ENCODE measurements at regions not wholly inside any gene's neighbourhood (a gene's known extent, or its start where the extent isn't known, plus 50 kb on each side); places are given as distances from the start of the nearest gene placed in this dataset.
"Not testable (repeated sequence)": the region's sequence is repeated elsewhere in the genome, so short reads cannot be mapped to it uniquely, and the experiment has no call there.

DNA sequence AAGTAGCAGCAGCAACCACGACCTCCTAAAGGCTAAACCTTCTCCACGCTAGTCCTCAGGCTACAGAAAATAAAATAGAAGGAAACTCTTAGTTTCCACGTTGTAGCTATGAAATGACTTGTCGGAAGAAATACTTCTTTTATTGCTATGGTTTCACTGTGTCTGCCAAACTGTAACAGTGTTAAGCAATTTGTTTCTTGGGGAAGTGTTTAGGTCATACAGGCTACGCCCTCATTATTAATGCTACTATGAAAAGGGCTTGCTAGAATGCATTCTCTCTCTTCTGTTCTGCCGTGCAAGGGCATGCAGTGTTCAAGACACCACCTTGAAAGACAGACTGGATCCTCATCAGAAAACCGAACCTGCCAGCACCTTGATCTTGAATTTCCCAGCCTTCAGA is 462.7 kb downstream of the PLOD2 start:
- H3K9me3 Mint-ChIP-seq = no peaks in the 10 kb centered on the region
- no peaks in the 10 kb centered on the region for H3K36me3 Mint-ChIP-seq (ENCODE audit: low read depth)

DNA sequence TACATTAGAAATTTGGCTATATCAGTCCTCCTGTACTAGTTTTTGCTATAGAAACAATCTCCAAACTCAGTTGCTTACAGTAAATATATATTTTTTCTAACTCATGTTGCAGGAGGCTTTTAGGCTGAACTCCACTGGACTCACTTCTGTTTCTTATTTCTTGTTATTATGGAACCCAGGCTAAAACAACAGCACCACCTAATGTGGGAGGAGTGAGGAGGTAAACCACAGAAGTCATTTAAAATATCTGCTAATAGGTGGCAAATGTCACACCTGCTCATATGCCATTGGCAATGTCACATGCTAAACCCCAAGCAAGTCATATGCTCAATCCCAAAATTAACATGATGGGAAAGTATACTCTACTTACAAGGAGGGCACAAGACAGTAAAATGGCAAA is 462.2 kb downstream of the PLOD2 start:
- ATAC-seq (ENCODE audit: low read depth) (no peak), DNase-seq (no peak)
- ChIA-PET POLR2A (no interaction called here), CTCF (no interaction called here)
- TF ChIP-seq, protein P1, sequence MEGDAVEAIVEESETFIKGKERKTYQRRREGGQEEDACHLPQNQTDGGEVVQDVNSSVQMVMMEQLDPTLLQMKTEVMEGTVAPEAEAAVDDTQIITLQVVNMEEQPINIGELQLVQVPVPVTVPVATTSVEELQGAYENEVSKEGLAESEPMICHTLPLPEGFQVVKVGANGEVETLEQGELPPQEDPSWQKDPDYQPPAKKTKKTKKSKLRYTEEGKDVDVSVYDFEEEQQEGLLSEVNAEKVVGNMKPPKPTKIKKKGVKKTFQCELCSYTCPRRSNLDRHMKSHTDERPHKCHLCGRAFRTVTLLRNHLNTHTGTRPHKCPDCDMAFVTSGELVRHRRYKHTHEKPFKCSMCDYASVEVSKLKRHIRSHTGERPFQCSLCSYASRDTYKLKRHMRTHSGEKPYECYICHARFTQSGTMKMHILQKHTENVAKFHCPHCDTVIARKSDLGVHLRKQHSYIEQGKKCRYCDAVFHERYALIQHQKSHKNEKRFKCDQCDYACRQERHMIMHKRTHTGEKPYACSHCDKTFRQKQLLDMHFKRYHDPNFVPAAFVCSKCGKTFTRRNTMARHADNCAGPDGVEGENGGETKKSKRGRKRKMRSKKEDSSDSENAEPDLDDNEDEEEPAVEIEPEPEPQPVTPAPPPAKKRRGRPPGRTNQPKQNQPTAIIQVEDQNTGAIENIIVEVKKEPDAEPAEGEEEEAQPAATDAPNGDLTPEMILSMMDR (IDR thresholded peaks at IDR 0.05) = no peak
- H3K27ac Mint-ChIP-seq = no peak overlapping the region
- H3K27me3 Mint-ChIP-seq = no peaks in the 10 kb centered on the region
- intact Hi-C loops (cut with micrococcal nuclease) = no loop called here
- H3K4me1 Mint-ChIP-seq = no peaks in the 10 kb centered on the region
- H3K4me3 Mint-ChIP-seq = no peak overlapping the region
- no peaks in the 10 kb centered on the region for H3K9me3 Mint-ChIP-seq
- no peaks in the 10 kb centered on the region for H3K36me3 Mint-ChIP-seq (ENCODE audit: low read depth)

More for the DNA sequence above, 462.7 kb downstream of the PLOD2 start:
- no peak for DNase-seq
- ChIA-PET POLR2A (no interaction called here), CTCF (no interaction called here)
- no peaks in the 10 kb centered on the region for H3K4me1 Mint-ChIP-seq
- intact Hi-C loops (cut with micrococcal nuclease) = no loop called here
- H3K4me3 Mint-ChIP-seq = no peak overlapping the region
- TF ChIP-seq, protein P1 (IDR thresholded peaks at IDR 0.05) = no peak
- no peak overlapping the region for H3K27ac Mint-ChIP-seq
- ATAC-seq (ENCODE audit: low read depth) = no peak
- no peaks in the 10 kb centered on the region for H3K27me3 Mint-ChIP-seq

DNA sequence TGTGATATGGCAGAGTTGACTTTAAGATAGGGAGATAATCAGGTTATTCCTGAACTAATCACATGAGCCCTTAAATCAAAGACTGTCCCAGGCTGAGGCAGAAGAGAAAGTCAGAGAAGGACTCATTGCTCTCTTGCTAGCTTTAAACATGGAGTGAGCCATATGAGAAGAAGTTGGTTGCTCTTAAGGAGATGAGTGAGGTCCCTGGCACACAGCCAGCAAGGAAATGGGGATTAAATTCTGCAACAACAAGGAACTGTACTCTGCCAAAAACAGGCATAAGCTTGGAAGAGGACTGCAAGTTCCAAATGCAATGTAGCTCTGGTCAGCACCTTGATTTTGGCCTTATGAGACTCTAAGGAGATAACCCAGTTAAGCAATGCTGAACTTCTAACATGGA is 457.0 kb downstream of the PLOD2 start:
- no peak for ATAC-seq (ENCODE audit: low read depth)
- Mint-ChIP-seq H3K4me1 (no peaks in the 10 kb centered on the region), H3K9me3 (no peaks in the 10 kb centered on the region), H3K27me3 (no peaks in the 10 kb centered on the region), H3K36me3 (ENCODE audit: low read depth) (no peaks in the 10 kb centered on the region), H3K27ac (no peak overlapping the region), H3K4me3 (no peak overlapping the region)
- intact Hi-C loops (cut with micrococcal nuclease) = no loop called here
- TF ChIP-seq, protein P1 (IDR thresholded peaks at IDR 0.05) = no peak
- no peak for DNase-seq
- ChIA-PET CTCF (no interaction called here), POLR2A (no interaction called here)

DNA sequence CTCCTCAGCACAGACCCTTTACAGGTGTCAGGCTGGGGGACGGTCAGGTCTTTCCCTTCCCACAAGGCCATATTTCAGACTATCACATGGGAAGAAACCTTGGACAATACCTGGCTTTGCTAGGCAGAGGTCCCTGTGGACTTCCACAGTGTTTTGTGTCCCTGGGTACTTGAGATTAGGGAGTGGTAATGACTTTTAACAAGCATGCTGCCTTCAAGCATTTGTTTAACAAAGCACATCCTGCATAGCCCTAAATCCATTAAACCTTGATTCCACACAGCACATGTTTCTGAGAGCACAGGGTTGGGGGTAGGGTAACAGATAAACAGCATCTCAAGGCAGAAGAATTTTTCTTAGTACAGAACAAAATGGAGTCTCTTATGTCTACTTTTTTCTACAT is 451.2 kb downstream of the PLOD2 start:
- H3K9me3 Mint-ChIP-seq; intact Hi-C loops (cut with micrococcal nuclease); H3K36me3 Mint-ChIP-seq (ENCODE audit: low read depth); H3K27ac Mint-ChIP-seq; H3K4me1 Mint-ChIP-seq; CTCF ChIA-PET; H3K27me3 Mint-ChIP-seq; POLR2A ChIA-PET; ATAC-seq (ENCODE audit: low read depth); DNase-seq; H3K4me3 Mint-ChIP-seq: not testable (repeated sequence)

DNA sequence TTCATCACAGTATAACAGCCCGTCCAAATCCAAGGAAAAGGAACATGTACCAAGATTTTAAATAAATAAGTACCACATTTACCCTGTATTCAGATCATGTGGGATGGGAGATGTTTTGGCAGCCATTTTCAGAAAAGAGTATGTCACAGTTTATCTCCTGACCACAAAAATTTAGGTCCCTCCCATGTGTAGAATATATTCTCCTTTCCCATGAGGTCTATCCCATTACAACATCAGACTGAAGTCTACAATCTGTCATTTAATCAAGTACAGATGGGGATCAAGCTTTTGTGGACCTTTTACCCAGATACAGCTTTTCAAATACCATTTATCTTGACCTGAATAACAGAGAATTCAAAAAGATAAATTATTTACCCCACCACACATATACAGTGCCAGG is 444.5 kb downstream of the PLOD2 start:
- peaks cover 3% of the 10 kb centered on the region for H3K9me3 Mint-ChIP-seq
- H3K27me3 Mint-ChIP-seq = no peaks in the 10 kb centered on the region
- POLR2A ChIA-PET = no interaction called here
- no peak overlapping the region for H3K27ac Mint-ChIP-seq
- no peak for ATAC-seq (ENCODE audit: low read depth)
- TF ChIP-seq, protein P1 (IDR thresholded peaks at IDR 0.05) = no peak
- CTCF ChIA-PET = no interaction called here
- no peak for DNase-seq
- H3K36me3 Mint-ChIP-seq (ENCODE audit: low read depth) = no peaks in the 10 kb centered on the region
- H3K4me1 Mint-ChIP-seq = no peaks in the 10 kb centered on the region
- H3K4me3 Mint-ChIP-seq = no peak overlapping the region
- intact Hi-C loops (cut with micrococcal nuclease) = no loop called here

DNA sequence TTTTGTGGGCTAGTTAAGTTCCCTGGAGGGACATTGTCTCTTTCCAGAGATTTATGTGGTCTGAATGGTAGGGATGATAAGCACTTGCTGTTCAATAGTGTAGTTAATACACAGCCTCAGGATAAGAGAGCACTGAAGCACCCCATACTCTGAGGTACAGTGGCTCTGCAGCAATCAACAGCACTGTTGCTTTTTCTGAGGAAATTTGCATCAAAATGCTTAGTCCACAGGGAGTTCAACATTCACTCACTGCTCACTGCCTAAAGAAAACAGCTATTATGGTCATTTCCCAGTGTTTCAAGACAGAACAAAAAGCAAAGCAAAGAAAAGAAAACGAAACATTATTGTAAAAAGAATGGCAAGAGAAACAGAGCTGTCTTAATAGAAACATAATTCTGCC is 441.9 kb downstream of the PLOD2 start:
- Mint-ChIP-seq H3K4me1 (no peaks in the 10 kb centered on the region), H3K4me3 (no peak overlapping the region), H3K36me3 (ENCODE audit: low read depth) (no peaks in the 10 kb centered on the region), H3K9me3 (no peaks in the 10 kb centered on the region), H3K27ac (no peak overlapping the region), H3K27me3 (no peaks in the 10 kb centered on the region)
- CTCF ChIA-PET = no interaction called here
- TF ChIP-seq, protein P1 (IDR thresholded peaks at IDR 0.05) = no peak
- POLR2A ChIA-PET = no interaction called here
- no peak for DNase-seq
- intact Hi-C loops (cut with micrococcal nuclease) = no loop called here
- ATAC-seq (ENCODE audit: low read depth) = no peak

All from activated B cell treated with CpG ODN at 0.5 μM for 24 hours (primary cell).